ENCODE measurements at regions not wholly inside any gene's neighbourhood (a gene's known extent, or its start where the extent isn't known, plus 50 kb on each side); places are given as distances from the start of the nearest gene placed in this dataset.

GRCh38 chr10:118210276-118210675 is 131.8 kb downstream of the FAM204A start:
- Mint-ChIP-seq H3K27ac (no peak overlapping the region), H3K4me1 (ENCODE audit: low read depth in 2 of 2) (no peaks in the 10 kb centered on the region), H3K4me3 (no peak overlapping the region), H3K27me3 (peaks cover 20 to 22% of the 10 kb centered on the region in 2 donors), H3K9me3 (no peaks in the 10 kb centered on the region), H3K36me3 (ENCODE audit: insufficient read depth) (no peaks in the 10 kb centered on the region)
- DNase-seq (no peak), ATAC-seq (replicated peaks) (no peak)

- Mint-ChIP-seq H3K27ac (no peak overlapping the region), H3K27me3 (peaks cover 23 to 26% of the 10 kb centered on the region in 2 donors), H3K4me3 (no peak overlapping the region), H3K36me3 (ENCODE audit: insufficient read depth) (no peaks in the 10 kb centered on the region), H3K4me1 (ENCODE audit: low read depth in 2 of 2) (no peaks in the 10 kb centered on the region), H3K9me3 (no peaks in the 10 kb centered on the region)
- ATAC-seq (replicated peaks) (no peak), DNase-seq (no peak)
Measured at GRCh38 chr10:118209215-118209614, 132.9 kb downstream of the FAM204A start.

GRCh38 chr10:118207470-118208007 is 134.6 kb downstream of the FAM204A start:
- ATAC-seq (replicated peaks) (no peak), DNase-seq (no peak)
- no peak overlapping the region for H3K4me3 Mint-ChIP-seq
- H3K4me1 Mint-ChIP-seq (ENCODE audit: low read depth in 2 of 2), result no peaks in the 10 kb centered on the region
- H3K27ac Mint-ChIP-seq, result no peak overlapping the region
- H3K36me3 Mint-ChIP-seq (ENCODE audit: insufficient read depth), result no peaks in the 10 kb centered on the region
- H3K9me3 Mint-ChIP-seq, result no peaks in the 10 kb centered on the region
- peaks cover 25 to 28% of the 10 kb centered on the region in 2 donors for H3K27me3 Mint-ChIP-seq

- no peak for ATAC-seq (replicated peaks)
- peaks cover 35 to 38% of the 10 kb centered on the region in 2 donors for H3K27me3 Mint-ChIP-seq
Measured at GRCh38 chr10:118204292-118204943, 137.7 kb downstream of the FAM204A start.

GRCh38 chr10:118203461-118203860 is 138.7 kb downstream of the FAM204A start:
- Mint-ChIP-seq H3K4me3 (no peak overlapping the region), H3K4me1 (ENCODE audit: low read depth in 2 of 2) (no peaks in the 10 kb centered on the region), H3K9me3 (no peaks in the 10 kb centered on the region), H3K36me3 (ENCODE audit: insufficient read depth) (no peaks in the 10 kb centered on the region), H3K27me3 (peaks cover 29 to 30% of the 10 kb centered on the region in 2 donors), H3K27ac (no peak overlapping the region)
- DNase-seq (no peak), ATAC-seq (replicated peaks) (no peak)

More at GRCh38 chr10:118204292-118204943, 137.7 kb downstream of the FAM204A start:
- DNase-seq, result no peak
- Mint-ChIP-seq H3K27ac (no peak overlapping the region), H3K36me3 (ENCODE audit: insufficient read depth) (no peaks in the 10 kb centered on the region), H3K4me1 (ENCODE audit: low read depth in 2 of 2) (no peaks in the 10 kb centered on the region), H3K4me3 (no peak overlapping the region), H3K9me3 (no peaks in the 10 kb centered on the region)

- H3K4me3 Mint-ChIP-seq, result no peak overlapping the region
- peaks cover 0 to 1% of the 10 kb centered on the region in 2 donors for H3K9me3 Mint-ChIP-seq
- DNase-seq (no peak), ATAC-seq (replicated peaks) (no peak)
- H3K36me3 Mint-ChIP-seq (ENCODE audit: insufficient read depth), result no peaks in the 10 kb centered on the region
- H3K27me3 Mint-ChIP-seq, result peaks cover under 1 to 2% of the 10 kb centered on the region in 2 donors
- no peak overlapping the region for H3K27ac Mint-ChIP-seq
- no peaks in the 10 kb centered on the region for H3K4me1 Mint-ChIP-seq (ENCODE audit: low read depth in 2 of 2)
Measured at GRCh38 chr10:118195729-118196128, 146.4 kb downstream of the FAM204A start.

GRCh38 chr10:118193642-118194041 is 146.9 kb upstream of the RAB11FIP2 start:
- no peak for ATAC-seq (replicated peaks)

GRCh38 chr10:118181021-118181420 is 134.3 kb upstream of the RAB11FIP2 start:
- DNase-seq (no peak), ATAC-seq (replicated peaks) (no peak)
- Mint-ChIP-seq H3K4me1 (ENCODE audit: low read depth in 2 of 2) (no peaks in the 10 kb centered on the region), H3K9me3 (peaks cover 0 to 2% of the 10 kb centered on the region in 2 donors), H3K4me3 (no peak overlapping the region), H3K36me3 (ENCODE audit: insufficient read depth) (no peaks in the 10 kb centered on the region), H3K27me3 (peaks cover under 1 to 7% of the 10 kb centered on the region in 2 donors), H3K27ac (no peak overlapping the region)

More at GRCh38 chr10:118193642-118194041, 146.9 kb upstream of the RAB11FIP2 start:
- peaks cover 8 to 14% of the 10 kb centered on the region in 2 donors for H3K27me3 Mint-ChIP-seq
- peaks cover 0 to 1% of the 10 kb centered on the region in 2 donors for H3K9me3 Mint-ChIP-seq
- H3K4me1 Mint-ChIP-seq (ENCODE audit: low read depth in 2 of 2), result no peaks in the 10 kb centered on the region
- no peak for DNase-seq
- H3K4me3 Mint-ChIP-seq, result no peak overlapping the region
- no peaks in the 10 kb centered on the region for H3K36me3 Mint-ChIP-seq (ENCODE audit: insufficient read depth)
- no peak overlapping the region for H3K27ac Mint-ChIP-seq

- Mint-ChIP-seq H3K9me3 (peaks cover 0 to 2% of the 10 kb centered on the region in 2 donors), H3K27ac (no peak overlapping the region), H3K4me1 (ENCODE audit: low read depth in 2 of 2) (no peaks in the 10 kb centered on the region), H3K27me3 (peaks cover 11 to 12% of the 10 kb centered on the region in 2 donors), H3K36me3 (ENCODE audit: insufficient read depth) (no peaks in the 10 kb centered on the region), H3K4me3 (no peak overlapping the region)
- DNase-seq, result no peak
- ATAC-seq (replicated peaks), result no peak
Measured at GRCh38 chr10:118175148-118175547, 128.4 kb upstream of the RAB11FIP2 start.

GRCh38 chr10:118173296-118173695 is 126.6 kb upstream of the RAB11FIP2 start:
- no peaks in the 10 kb centered on the region for H3K4me1 Mint-ChIP-seq (ENCODE audit: low read depth in 2 of 2)
- no peak overlapping the region for H3K27ac Mint-ChIP-seq
- no peaks in the 10 kb centered on the region for H3K36me3 Mint-ChIP-seq (ENCODE audit: insufficient read depth)

GRCh38 chr10:118171861-118172260 is 125.1 kb upstream of the RAB11FIP2 start:
- no peak for ATAC-seq (replicated peaks)
- Mint-ChIP-seq H3K9me3 (no peaks in the 10 kb centered on the region), H3K27ac (no peak overlapping the region), H3K27me3 (peaks cover 22 to 33% of the 10 kb centered on the region in 2 donors), H3K4me3 (no peak overlapping the region), H3K36me3 (ENCODE audit: insufficient read depth) (no peaks in the 10 kb centered on the region), H3K4me1 (ENCODE audit: low read depth in 2 of 2) (no peaks in the 10 kb centered on the region)
- no peak for DNase-seq

More at GRCh38 chr10:118173296-118173695, 126.6 kb upstream of the RAB11FIP2 start:
- Mint-ChIP-seq H3K27me3 (peaks cover 12 to 24% of the 10 kb centered on the region in 2 donors), H3K4me3 (no peak overlapping the region), H3K9me3 (no peaks in the 10 kb centered on the region)
- ATAC-seq (replicated peaks) (no peak), DNase-seq (no peak)

GRCh38 chr10:118167056-118167700 is 120.4 kb upstream of the RAB11FIP2 start:
- Mint-ChIP-seq H3K9me3 (no peaks in the 10 kb centered on the region), H3K27me3 (peaks cover 17 to 22% of the 10 kb centered on the region in 2 donors), H3K27ac (no peak overlapping the region), H3K36me3 (ENCODE audit: insufficient read depth) (no peaks in the 10 kb centered on the region), H3K4me3 (no peak overlapping the region), H3K4me1 (ENCODE audit: low read depth in 2 of 2) (no peaks in the 10 kb centered on the region)
- ATAC-seq (replicated peaks) (no peak), DNase-seq (no peak)

GRCh38 chr10:118163217-118163616 is 116.5 kb upstream of the RAB11FIP2 start:
- no peak for DNase-seq
- Mint-ChIP-seq H3K9me3 (no peaks in the 10 kb centered on the region), H3K27ac (no peak overlapping the region), H3K27me3 (peaks cover 9 to 17% of the 10 kb centered on the region in 2 donors), H3K36me3 (ENCODE audit: insufficient read depth) (no peaks in the 10 kb centered on the region), H3K4me3 (no peak overlapping the region), H3K4me1 (ENCODE audit: low read depth in 2 of 2) (no peaks in the 10 kb centered on the region)
- no peak for ATAC-seq (replicated peaks)

All from effector memory CD8-positive, alpha-beta T cell (primary cell).